GM12878 (cell line): ENCODE measurements at regions not wholly inside any gene's neighbourhood (a gene's known extent, or its start where the extent isn't known, plus 50 kb on each side); places are given as distances from the start of the nearest gene placed in this dataset.

Source experiments
- HDGF ChIP-seq: fragments of 450-650 bp; IDR thresholded peaks from 2 replicates; pipeline ENCODE4 v1.6.1; 2016; ENCODE audit warnings: antibody characterized with exemption
- RAD51 ChIP-seq: fragments of 450-650 bp; IDR thresholded peaks from 2 replicates; pipeline ENCODE4 v1.6.1; 2016; ENCODE audit warnings: moderate library complexity, mild to moderate bottlenecking, inconsistent platforms
- RUNX3 ChIP-seq: IDR thresholded peaks from 2 replicates; pipeline ENCODE4 v1.6.1; 2012; ENCODE audit warnings: low read length, inconsistent platforms
- ZBTB4 ChIP-seq: fragments of 450-650 bp; formaldehyde crosslinking; IDR thresholded peaks from 2 replicates; pipeline ENCODE4 v1.4.0; 2022; ENCODE audit warnings: mild to moderate bottlenecking, moderate library complexity
- ZNF622 ChIP-seq: fragments of 450-650 bp; IDR thresholded peaks from 2 replicates; pipeline ENCODE4 v1.6.1; 2017; ENCODE audit warnings: mild to moderate bottlenecking, inconsistent platforms
- TF ChIP-seq, protein P1 (sequence below): fragments of 450-650 bp; IDR thresholded peaks from 2 replicates; pipeline ENCODE4 v1.6.1; 2017; ENCODE audit warnings: mild to moderate bottlenecking, moderate library complexity
- TF ChIP-seq, protein P2 (sequence below): IDR thresholded peaks from 2 replicates; pipeline ENCODE4 v1.6.1; 2012; ENCODE audit warnings: low read length, inconsistent platforms

- TF ChIP-seq, protein P1, sequence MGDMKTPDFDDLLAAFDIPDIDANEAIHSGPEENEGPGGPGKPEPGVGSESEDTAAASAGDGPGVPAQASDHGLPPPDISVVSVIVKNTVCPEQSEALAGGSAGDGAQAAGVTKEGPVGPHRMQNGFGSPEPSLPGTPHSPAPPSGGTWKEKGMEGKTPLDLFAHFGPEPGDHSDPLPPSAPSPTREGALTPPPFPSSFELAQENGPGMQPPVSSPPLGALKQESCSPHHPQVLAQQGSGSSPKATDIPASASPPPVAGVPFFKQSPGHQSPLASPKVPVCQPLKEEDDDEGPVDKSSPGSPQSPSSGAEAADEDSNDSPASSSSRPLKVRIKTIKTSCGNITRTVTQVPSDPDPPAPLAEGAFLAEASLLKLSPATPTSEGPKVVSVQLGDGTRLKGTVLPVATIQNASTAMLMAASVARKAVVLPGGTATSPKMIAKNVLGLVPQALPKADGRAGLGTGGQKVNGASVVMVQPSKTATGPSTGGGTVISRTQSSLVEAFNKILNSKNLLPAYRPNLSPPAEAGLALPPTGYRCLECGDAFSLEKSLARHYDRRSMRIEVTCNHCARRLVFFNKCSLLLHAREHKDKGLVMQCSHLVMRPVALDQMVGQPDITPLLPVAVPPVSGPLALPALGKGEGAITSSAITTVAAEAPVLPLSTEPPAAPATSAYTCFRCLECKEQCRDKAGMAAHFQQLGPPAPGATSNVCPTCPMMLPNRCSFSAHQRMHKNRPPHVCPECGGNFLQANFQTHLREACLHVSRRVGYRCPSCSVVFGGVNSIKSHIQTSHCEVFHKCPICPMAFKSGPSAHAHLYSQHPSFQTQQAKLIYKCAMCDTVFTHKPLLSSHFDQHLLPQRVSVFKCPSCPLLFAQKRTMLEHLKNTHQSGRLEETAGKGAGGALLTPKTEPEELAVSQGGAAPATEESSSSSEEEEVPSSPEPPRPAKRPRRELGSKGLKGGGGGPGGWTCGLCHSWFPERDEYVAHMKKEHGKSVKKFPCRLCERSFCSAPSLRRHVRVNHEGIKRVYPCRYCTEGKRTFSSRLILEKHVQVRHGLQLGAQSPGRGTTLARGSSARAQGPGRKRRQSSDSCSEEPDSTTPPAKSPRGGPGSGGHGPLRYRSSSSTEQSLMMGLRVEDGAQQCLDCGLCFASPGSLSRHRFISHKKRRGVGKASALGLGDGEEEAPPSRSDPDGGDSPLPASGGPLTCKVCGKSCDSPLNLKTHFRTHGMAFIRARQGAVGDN: no peak
- TF ChIP-seq ZBTB4 (CRISPR knock-in tag) (no peak), HDGF (no peak), RAD51 (no peak), RUNX3 (no peak), ZNF622 (no peak)
- TF ChIP-seq, protein P2, sequence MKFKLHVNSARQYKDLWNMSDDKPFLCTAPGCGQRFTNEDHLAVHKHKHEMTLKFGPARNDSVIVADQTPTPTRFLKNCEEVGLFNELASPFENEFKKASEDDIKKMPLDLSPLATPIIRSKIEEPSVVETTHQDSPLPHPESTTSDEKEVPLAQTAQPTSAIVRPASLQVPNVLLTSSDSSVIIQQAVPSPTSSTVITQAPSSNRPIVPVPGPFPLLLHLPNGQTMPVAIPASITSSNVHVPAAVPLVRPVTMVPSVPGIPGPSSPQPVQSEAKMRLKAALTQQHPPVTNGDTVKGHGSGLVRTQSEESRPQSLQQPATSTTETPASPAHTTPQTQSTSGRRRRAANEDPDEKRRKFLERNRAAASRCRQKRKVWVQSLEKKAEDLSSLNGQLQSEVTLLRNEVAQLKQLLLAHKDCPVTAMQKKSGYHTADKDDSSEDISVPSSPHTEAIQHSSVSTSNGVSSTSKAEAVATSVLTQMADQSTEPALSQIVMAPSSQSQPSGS: no peak
These were observed 100.7 kb downstream of the DRD1 start (continued) for GRCh38 chr5:175343308-175343707.
